ENCODE measurements at regions not wholly inside any gene's neighbourhood (a gene's known extent, or its start where the extent isn't known, plus 50 kb on each side); places are given as distances from the start of the nearest gene placed in this dataset.

GRCh38 chr9:79264511-79265355, 307.0 kb upstream of the TLE4 start:
- 30% methylated on average over 3 of the region's 11 CpGs for WGBS (ENCODE audit: insufficient coverage)
- no peak overlapping the region for H3K27ac Mint-ChIP-seq
- no peak overlapping the region for H3K4me3 Mint-ChIP-seq
- no peaks in the 10 kb centered on the region for H3K9me3 ChIP-seq
- DNase-seq (no peak), ATAC-seq (replicated peaks in 1 of 4) (no peak)
- no peaks in the 10 kb centered on the region for H3K4me1 ChIP-seq (ENCODE audit: control insufficient read depth in 1 of 2, extremely low read depth in 1 of 2, insufficient read depth in 2 of 2, low read length in 2 of 2)
- no peaks in the 10 kb centered on the region for H3K36me3 Mint-ChIP-seq
- H3K27me3 ChIP-seq (replicated peaks in 1 of 2; ENCODE audit: control insufficient read depth in 2 of 2, extremely low read depth in 1 of 2, insufficient read depth in 2 of 2, low read length in 1 of 2), result peaks cover 0 to 3% of the 10 kb centered on the region in 2 experiments
- no peak overlapping the region for H3K27ac ChIP-seq (ENCODE audit: low read length)
- H3K4me1 Mint-ChIP-seq, result no peaks in the 10 kb centered on the region
- peaks cover 25 to 30% of the 10 kb centered on the region in 2 donors for H3K27me3 Mint-ChIP-seq
- peaks cover 2 to 9% (median 6%) of the 10 kb centered on the region in 3 donors for H3K9me3 Mint-ChIP-seq
- POLR2A ChIA-PET, result no interaction called here
- CTCF ChIA-PET, result no interaction called here
- H3K36me3 ChIP-seq (ENCODE audit: control insufficient read depth in 2 of 2, extremely low read depth in 1 of 2, insufficient read depth in 1 of 2, low read length in 1 of 2), result no peaks in the 10 kb centered on the region
- no peak overlapping the region for H3K4me3 ChIP-seq (ENCODE audit: control insufficient read depth in 1 of 2, extremely low read depth in 1 of 2, low read length in 1 of 2)

GRCh38 chr9:79266986-79267385, 304.8 kb upstream of the TLE4 start:
- H3K9me3 Mint-ChIP-seq, result peaks cover 2 to 6% (median 5%) of the 10 kb centered on the region in 3 donors
- ChIA-PET CTCF (no interaction called here), POLR2A (no interaction called here)
- H3K4me3 Mint-ChIP-seq, result no peak overlapping the region
- H3K4me1 Mint-ChIP-seq, result no peaks in the 10 kb centered on the region
- Histone ChIP-seq H3K27me3 (replicated peaks in 1 of 2; ENCODE audit: control insufficient read depth in 2 of 2, extremely low read depth in 1 of 2, insufficient read depth in 2 of 2, low read length in 1 of 2) (no peaks in the 10 kb centered on the region), H3K36me3 (ENCODE audit: control insufficient read depth in 2 of 2, extremely low read depth in 1 of 2, insufficient read depth in 1 of 2, low read length in 1 of 2) (no peaks in the 10 kb centered on the region), H3K9me3 (no peaks in the 10 kb centered on the region), H3K4me3 (ENCODE audit: control insufficient read depth in 1 of 2, extremely low read depth in 1 of 2, low read length in 1 of 2) (no peak overlapping the region), H3K27ac (ENCODE audit: low read length) (no peak overlapping the region), H3K4me1 (ENCODE audit: control insufficient read depth in 1 of 2, extremely low read depth in 1 of 2, insufficient read depth in 2 of 2, low read length in 2 of 2) (no peaks in the 10 kb centered on the region)
- peaks cover 13 to 20% of the 10 kb centered on the region in 2 donors for H3K27me3 Mint-ChIP-seq
- no peak for ATAC-seq (replicated peaks in 1 of 4)
- no peaks in the 10 kb centered on the region for H3K36me3 Mint-ChIP-seq
- no peak for DNase-seq
- H3K27ac Mint-ChIP-seq, result no peak overlapping the region

GRCh38 chr9:79268806-79269205, 303.0 kb upstream of the TLE4 start:
- Mint-ChIP-seq H3K27ac (no peak overlapping the region), H3K4me3 (no peak overlapping the region)
- CTCF ChIA-PET, result no interaction called here

GRCh38 chr9:79273311-79273710, 298.5 kb upstream of the TLE4 start:
- Mint-ChIP-seq H3K4me1 (no peaks in the 10 kb centered on the region), H3K36me3 (no peaks in the 10 kb centered on the region), H3K4me3 (no peak overlapping the region), H3K27ac (no peak overlapping the region), H3K9me3 (no peaks in the 10 kb centered on the region), H3K27me3 (no peaks in the 10 kb centered on the region)
- H3K9me3 ChIP-seq, result no peaks in the 10 kb centered on the region
- WGBS (ENCODE audit: insufficient coverage), result no CpG with 5 or more reads among the region's 3 CpGs
- no peaks in the 10 kb centered on the region for H3K4me1 ChIP-seq (ENCODE audit: control insufficient read depth in 1 of 2, extremely low read depth in 1 of 2, insufficient read depth in 2 of 2, low read length in 2 of 2)
- DNase-seq (no peak), ATAC-seq (replicated peaks in 1 of 4) (no peak)
- no peaks in the 10 kb centered on the region for H3K36me3 ChIP-seq (ENCODE audit: control insufficient read depth in 2 of 2, extremely low read depth in 1 of 2, insufficient read depth in 1 of 2, low read length in 1 of 2)
- no peak overlapping the region for H3K4me3 ChIP-seq (ENCODE audit: control insufficient read depth in 1 of 2, extremely low read depth in 1 of 2, low read length in 1 of 2)
- ChIA-PET POLR2A (no interaction called here), CTCF (no interaction called here)
- no peak overlapping the region for H3K27ac ChIP-seq (ENCODE audit: low read length)
- no peaks in the 10 kb centered on the region for H3K27me3 ChIP-seq (replicated peaks in 1 of 2; ENCODE audit: control insufficient read depth in 2 of 2, extremely low read depth in 1 of 2, insufficient read depth in 2 of 2, low read length in 1 of 2)

More at GRCh38 chr9:79268806-79269205, 303.0 kb upstream of the TLE4 start:
- H3K36me3 Mint-ChIP-seq, result no peaks in the 10 kb centered on the region
- WGBS (ENCODE audit: insufficient coverage), result 50% methylated on average over 1 of the region's 2 CpGs
- Histone ChIP-seq H3K9me3 (no peaks in the 10 kb centered on the region), H3K36me3 (ENCODE audit: control insufficient read depth in 2 of 2, extremely low read depth in 1 of 2, insufficient read depth in 1 of 2, low read length in 1 of 2) (no peaks in the 10 kb centered on the region), H3K4me3 (ENCODE audit: control insufficient read depth in 1 of 2, extremely low read depth in 1 of 2, low read length in 1 of 2) (no peak overlapping the region), H3K4me1 (ENCODE audit: control insufficient read depth in 1 of 2, extremely low read depth in 1 of 2, insufficient read depth in 2 of 2, low read length in 2 of 2) (no peaks in the 10 kb centered on the region), H3K27ac (ENCODE audit: low read length) (no peak overlapping the region), H3K27me3 (replicated peaks in 1 of 2; ENCODE audit: control insufficient read depth in 2 of 2, extremely low read depth in 1 of 2, insufficient read depth in 2 of 2, low read length in 1 of 2) (no peaks in the 10 kb centered on the region)
- peaks cover 6 to 8% of the 10 kb centered on the region in 2 donors for H3K27me3 Mint-ChIP-seq
- POLR2A ChIA-PET, result interaction anchor here in 1 of 2 donors (0.7 kb wide), 1 partner anchor 142 kb away, joined by 3 read pairs; no protein-coding TSS in a partner anchor
- DNase-seq, result no peak
- H3K4me1 Mint-ChIP-seq, result no peaks in the 10 kb centered on the region
- ATAC-seq (replicated peaks in 1 of 4), result no peak
- no peaks in the 10 kb centered on the region for H3K9me3 Mint-ChIP-seq

- no peaks in the 10 kb centered on the region for H3K36me3 ChIP-seq (ENCODE audit: control insufficient read depth in 2 of 2, extremely low read depth in 1 of 2, insufficient read depth in 1 of 2, low read length in 1 of 2)
- Mint-ChIP-seq H3K27ac (no peak overlapping the region), H3K4me3 (no peak overlapping the region), H3K36me3 (no peaks in the 10 kb centered on the region), H3K4me1 (no peaks in the 10 kb centered on the region), H3K27me3 (peaks cover 2 to 8% of the 10 kb centered on the region in 2 donors), H3K9me3 (no peaks in the 10 kb centered on the region)
- H3K4me1 ChIP-seq (ENCODE audit: control insufficient read depth in 1 of 2, extremely low read depth in 1 of 2, insufficient read depth in 2 of 2, low read length in 2 of 2), result no peaks in the 10 kb centered on the region
- ChIA-PET POLR2A (no interaction called here), CTCF (no interaction called here)
- ATAC-seq (replicated peaks in 1 of 4), result no peak
- H3K27me3 ChIP-seq (replicated peaks in 1 of 2; ENCODE audit: control insufficient read depth in 2 of 2, extremely low read depth in 1 of 2, insufficient read depth in 2 of 2, low read length in 1 of 2), result no peaks in the 10 kb centered on the region
- WGBS (ENCODE audit: insufficient coverage), result no CpG with 5 or more reads among the region's 1 CpG
- H3K27ac ChIP-seq (ENCODE audit: low read length), result no peak overlapping the region
- no peaks in the 10 kb centered on the region for H3K9me3 ChIP-seq
- H3K4me3 ChIP-seq (ENCODE audit: control insufficient read depth in 1 of 2, extremely low read depth in 1 of 2, low read length in 1 of 2), result no peak overlapping the region
- DNase-seq, result no peak
Observed at GRCh38 chr9:79279356-79279755, 292.4 kb upstream of the TLE4 start.

GRCh38 chr9:79280691-79281090, 291.1 kb upstream of the TLE4 start:
- H3K4me1 ChIP-seq (ENCODE audit: control insufficient read depth in 1 of 2, extremely low read depth in 1 of 2, insufficient read depth in 2 of 2, low read length in 2 of 2), result no peaks in the 10 kb centered on the region
- no peaks in the 10 kb centered on the region for H3K9me3 Mint-ChIP-seq
- H3K27me3 Mint-ChIP-seq, result peaks cover 2 to 8% of the 10 kb centered on the region in 2 donors
- ChIA-PET CTCF (no interaction called here), POLR2A (no interaction called here)
- WGBS (ENCODE audit: insufficient coverage), result 100% methylated on average over 2 of the region's 4 CpGs
- no peak overlapping the region for H3K4me3 Mint-ChIP-seq
- DNase-seq, result no peak
- H3K36me3 Mint-ChIP-seq, result no peaks in the 10 kb centered on the region
- no peak overlapping the region for H3K27ac Mint-ChIP-seq
- no peak for ATAC-seq (replicated peaks in 1 of 4)
- no peaks in the 10 kb centered on the region for H3K4me1 Mint-ChIP-seq
- H3K36me3 ChIP-seq (ENCODE audit: control insufficient read depth in 2 of 2, extremely low read depth in 1 of 2, insufficient read depth in 1 of 2, low read length in 1 of 2), result no peaks in the 10 kb centered on the region
- H3K27me3 ChIP-seq (replicated peaks in 1 of 2; ENCODE audit: control insufficient read depth in 2 of 2, extremely low read depth in 1 of 2, insufficient read depth in 2 of 2, low read length in 1 of 2), result no peaks in the 10 kb centered on the region
- no peak overlapping the region for H3K4me3 ChIP-seq (ENCODE audit: control insufficient read depth in 1 of 2, extremely low read depth in 1 of 2, low read length in 1 of 2)
- H3K9me3 ChIP-seq, result no peaks in the 10 kb centered on the region
- no peak overlapping the region for H3K27ac ChIP-seq (ENCODE audit: low read length)

- DNase-seq (no peak), ATAC-seq (replicated peaks in 1 of 4) (no peak)
- no peaks in the 10 kb centered on the region for H3K36me3 Mint-ChIP-seq
- no peak overlapping the region for H3K27ac Mint-ChIP-seq
- H3K4me1 Mint-ChIP-seq, result no peaks in the 10 kb centered on the region
- H3K4me3 ChIP-seq (ENCODE audit: control insufficient read depth in 1 of 2, extremely low read depth in 1 of 2, low read length in 1 of 2), result no peak overlapping the region
- H3K4me1 ChIP-seq (ENCODE audit: control insufficient read depth in 1 of 2, extremely low read depth in 1 of 2, insufficient read depth in 2 of 2, low read length in 2 of 2), result no peaks in the 10 kb centered on the region
- no peaks in the 10 kb centered on the region for H3K9me3 ChIP-seq
- no peaks in the 10 kb centered on the region for H3K27me3 ChIP-seq (replicated peaks in 1 of 2; ENCODE audit: control insufficient read depth in 2 of 2, extremely low read depth in 1 of 2, insufficient read depth in 2 of 2, low read length in 1 of 2)
- no peak overlapping the region for H3K27ac ChIP-seq (ENCODE audit: low read length)
- no peak overlapping the region for H3K4me3 Mint-ChIP-seq
- H3K27me3 Mint-ChIP-seq, result peaks cover 0 to 5% of the 10 kb centered on the region in 2 donors
- POLR2A ChIA-PET, result no interaction called here
- CTCF ChIA-PET, result no interaction called here
- no peaks in the 10 kb centered on the region for H3K36me3 ChIP-seq (ENCODE audit: control insufficient read depth in 2 of 2, extremely low read depth in 1 of 2, insufficient read depth in 1 of 2, low read length in 1 of 2)
- no peaks in the 10 kb centered on the region for H3K9me3 Mint-ChIP-seq
Observed at GRCh38 chr9:79284081-79284480, 287.7 kb upstream of the TLE4 start.

Measured in T-cell (primary cell).